Right lung (tissue), 2 donors: ENCODE measurements at regions not wholly inside any gene's neighbourhood (a gene's known extent, or its start where the extent isn't known, plus 50 kb on each side); places are given as distances from the start of the nearest gene placed in this dataset.

Experiments
- DNase-seq, 2 donors: peaks; one replicate each; pipeline ENCODE4 v3.0.0-alpha.2; 2013

GRCh38 chr7:132672200-132672990 lies 96.1 kb upstream of the PLXNA4 start:
- no peak for DNase-seq

DNA sequence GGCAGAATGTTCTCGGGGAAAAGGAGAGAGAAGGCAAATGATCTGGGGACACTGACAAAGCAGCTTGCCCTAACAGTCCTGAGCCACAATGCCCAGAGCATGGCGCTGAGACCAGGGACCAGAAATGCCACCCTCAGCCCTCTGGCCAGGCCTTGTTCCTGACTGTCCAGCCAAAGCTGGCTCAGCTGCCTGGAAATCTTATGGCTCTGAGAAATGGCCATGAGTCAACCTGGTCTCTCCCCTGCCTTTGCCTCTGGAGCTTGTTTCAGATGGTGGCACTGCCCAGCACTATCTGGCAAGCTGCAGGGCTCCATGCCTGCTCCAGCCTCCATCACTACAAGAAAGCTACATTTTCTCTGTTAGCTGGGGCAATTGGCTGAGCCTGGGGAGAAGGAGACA lies 90.5 kb upstream of the PLXNA4 start:
- DNase-seq: no peak

GRCh38 chr7:132666071-132666773 lies 90.0 kb upstream of the PLXNA4 start:
- no peak for DNase-seq

DNA sequence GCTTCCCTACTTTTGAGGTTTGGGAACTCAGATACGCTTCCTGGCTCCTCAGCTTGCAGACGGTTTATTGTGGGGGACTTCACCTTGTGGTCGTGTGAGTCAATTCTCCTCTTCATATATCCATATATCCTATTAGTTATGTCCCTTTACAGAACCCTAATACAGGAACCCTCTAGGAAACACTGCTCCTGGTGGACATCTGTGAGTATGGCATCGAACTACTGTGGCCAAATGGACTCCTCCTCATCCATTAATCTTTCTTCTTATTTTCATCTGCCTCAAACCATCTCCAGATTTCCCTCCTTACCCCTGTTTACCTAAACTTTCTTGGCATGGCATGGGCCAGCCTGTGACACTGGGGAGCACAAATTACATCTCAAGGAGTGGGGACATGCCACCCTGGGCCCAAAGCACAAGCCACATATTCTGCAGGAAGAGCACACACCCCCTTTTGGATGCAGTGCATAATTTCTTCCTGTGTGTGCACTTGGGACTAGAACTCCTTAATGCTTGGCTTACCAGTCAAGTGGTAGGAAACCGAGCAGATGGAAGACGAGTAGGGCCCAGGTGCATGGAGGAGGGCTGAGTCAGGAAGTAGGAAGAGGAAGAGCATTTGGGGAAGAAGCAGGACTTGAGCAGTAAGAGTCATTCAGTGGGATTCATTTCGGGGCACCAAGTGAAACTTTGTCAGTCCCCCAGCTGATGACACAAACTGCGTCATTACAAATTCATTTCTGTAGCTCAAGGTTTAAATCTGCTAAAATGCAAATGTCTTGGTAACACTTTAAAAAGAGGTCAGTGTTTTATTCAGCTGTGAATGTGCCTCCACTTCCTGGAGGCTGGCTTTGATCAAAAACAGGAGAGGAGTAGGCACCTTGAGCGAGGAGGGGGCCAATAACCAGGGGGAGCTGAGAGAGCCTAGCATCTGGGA lies 80.8 kb upstream of the PLXNA4 start:
- DNase-seq: no peak

DNA sequence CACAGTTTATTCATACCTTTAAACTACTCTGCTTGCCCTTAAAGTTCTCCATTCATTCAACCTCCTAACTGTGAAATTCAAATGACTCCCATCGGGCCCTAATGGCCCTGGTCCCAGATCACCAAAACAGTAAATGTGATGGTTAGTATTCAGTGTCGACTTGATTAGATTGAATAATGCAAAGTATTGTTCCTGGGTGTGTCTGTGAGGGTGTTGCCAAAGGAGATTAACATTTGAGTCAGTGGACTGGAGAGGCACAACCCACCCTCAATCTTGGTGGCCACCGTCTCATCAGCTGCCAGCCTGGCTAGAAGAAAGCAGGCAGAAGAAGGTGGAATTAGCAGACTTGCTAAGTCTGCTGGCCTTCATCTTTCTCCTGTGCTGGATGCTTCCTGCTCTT lies 80.1 kb upstream of the PLXNA4 start:
- DNase-seq: no peak

DNA sequence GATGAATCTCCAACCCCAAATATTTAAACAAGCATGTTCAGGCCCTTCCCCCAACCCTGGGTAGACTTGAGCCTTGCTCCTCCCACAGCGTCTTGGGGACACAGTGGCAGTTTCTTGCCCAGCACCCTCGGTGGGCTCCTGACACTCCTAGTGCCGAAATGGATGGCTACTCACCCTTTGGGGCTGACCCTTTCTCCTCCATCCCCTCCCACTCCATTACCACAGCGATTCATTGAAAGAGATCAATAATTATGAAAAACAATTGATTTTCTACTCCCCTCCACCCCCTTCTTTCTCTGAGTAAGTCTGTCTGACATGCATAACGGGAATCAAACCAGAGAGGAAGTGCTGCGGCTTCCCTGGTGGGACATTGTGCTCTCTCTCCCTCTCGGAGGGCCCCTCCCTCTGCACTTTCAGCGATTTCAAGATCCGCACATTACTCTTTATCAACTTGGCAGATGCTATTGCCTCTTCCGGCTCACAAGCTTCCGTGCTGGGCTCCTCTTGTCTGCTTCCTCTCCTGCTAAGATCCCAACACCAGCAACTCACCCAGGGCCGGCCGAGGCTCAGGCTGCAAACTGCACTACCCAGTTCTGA lies 79.0 kb upstream of the PLXNA4 start:
- peak; percentile 1 to 22 for DNase-seq

- DNase-seq: no peak
These were observed 77.9 kb upstream of the PLXNA4 start for GRCh38 chr7:132654150-132654549.

DNA sequence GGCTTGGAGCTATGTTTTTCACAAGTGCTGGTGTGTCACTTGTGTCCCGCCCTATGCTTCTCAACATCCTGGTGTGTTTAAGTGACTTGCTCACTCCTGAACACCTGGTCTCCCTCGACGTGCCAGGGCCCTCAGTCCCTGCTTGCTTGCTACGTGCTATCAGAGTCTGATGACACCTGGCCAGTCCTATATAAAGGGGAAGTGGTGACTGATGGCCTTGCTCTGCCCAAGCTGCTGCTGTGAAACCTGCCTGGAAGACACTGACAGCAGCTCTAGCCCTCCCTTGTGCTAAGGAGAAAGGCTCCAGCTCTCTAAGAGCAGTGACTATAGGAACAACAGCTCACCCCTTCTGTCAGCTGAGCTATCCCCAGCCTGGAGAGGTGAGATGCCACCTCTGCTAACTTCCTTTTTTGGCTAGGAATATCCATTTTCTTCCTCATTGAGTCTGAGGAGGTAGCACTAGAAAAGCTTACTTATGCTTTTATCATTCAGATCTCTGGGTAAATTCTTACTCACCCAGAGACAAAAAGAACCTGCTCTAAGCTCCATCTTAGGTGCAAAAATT lies 77.2 kb upstream of the PLXNA4 start:
- DNase-seq: no peak

- no peak for DNase-seq
These were observed 76.2 kb upstream of the PLXNA4 start for GRCh38 chr7:132652507-132652906.

DNA sequence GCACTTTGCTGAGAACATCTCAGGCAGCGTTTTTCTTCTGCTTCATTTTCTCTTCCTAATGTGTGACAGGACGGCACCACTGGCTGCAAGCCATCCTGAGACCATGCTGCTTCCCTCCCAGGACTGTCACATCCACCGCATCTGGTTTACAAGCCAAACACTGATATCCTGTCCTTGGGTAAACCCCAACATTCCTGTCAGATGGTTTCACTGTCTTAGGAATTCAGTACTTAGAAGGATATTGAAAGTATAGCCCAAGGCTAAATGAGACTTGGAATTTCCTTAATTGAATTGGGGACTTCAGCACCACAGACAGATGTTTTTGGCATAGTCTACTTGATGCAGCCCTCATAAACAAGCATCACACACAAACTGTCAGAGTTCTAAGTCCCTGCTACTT lies 74.2 kb upstream of the PLXNA4 start:
- DNase-seq: peak in 1 of 2 donors; percentile 1

DNA sequence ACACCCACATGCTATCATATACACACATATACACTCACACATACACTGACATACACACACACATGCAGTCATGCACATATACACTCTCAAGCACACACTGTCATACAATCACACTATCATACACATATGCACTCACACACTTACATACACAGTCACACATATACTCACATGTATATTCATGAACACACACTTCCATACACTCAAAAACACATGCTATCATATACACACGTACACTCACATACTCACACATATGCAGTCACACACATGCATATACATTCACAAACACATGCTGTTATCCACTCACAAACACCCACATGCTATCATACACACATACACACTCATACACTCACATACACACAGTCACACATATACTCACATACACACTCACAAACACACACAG lies 71.0 kb upstream of the PLXNA4 start:
- no peak for DNase-seq

DNA sequence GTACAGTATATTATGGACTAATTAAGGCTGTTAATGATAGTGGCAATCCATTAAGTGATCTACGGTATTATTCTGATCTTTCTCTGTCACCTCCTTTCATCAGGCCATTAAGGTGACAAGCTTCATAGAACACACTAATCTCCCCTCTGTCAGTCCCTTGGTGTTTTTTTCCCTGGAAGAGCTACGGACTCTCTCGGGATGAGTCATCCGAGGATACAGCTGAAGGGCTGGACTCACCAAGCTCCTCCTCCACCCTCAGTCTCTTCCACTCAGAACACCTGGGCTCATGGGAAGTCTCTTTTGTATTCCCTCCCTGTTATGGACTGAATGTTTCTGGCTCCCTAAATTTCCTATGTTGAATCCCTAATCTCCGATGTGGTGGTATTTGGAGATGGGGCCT lies 69.8 kb upstream of the PLXNA4 start:
- no peak for DNase-seq

DNA sequence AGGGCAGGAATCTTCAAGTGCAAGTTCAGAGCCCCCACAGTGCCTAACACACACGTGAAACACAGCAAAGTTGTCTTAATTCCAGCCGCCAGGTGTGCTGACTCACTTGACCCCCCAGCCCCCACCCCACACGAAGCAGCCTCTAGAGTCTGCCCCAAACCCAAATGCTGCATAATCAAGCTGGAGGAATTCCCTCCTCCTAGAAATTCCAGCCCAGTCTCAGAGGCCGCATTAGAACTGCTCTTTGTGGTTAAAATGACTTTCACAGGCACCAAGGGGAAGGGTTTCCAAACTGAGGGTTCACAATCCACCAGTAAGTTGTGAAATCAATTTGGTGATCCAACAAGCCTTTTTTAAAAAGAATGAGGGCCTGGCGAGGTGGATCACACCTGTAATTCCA lies 67.0 kb upstream of the PLXNA4 start:
- DNase-seq: no peak

GRCh38 chr7:132641238-132641637 lies 65.0 kb upstream of the PLXNA4 start:
- no peak for DNase-seq

- no peak for DNase-seq
These were observed 63.7 kb upstream of the PLXNA4 start for GRCh38 chr7:132639983-132640382.

GRCh38 chr7:132638000-132638399 lies 61.7 kb upstream of the PLXNA4 start:
- DNase-seq: no peak

DNA sequence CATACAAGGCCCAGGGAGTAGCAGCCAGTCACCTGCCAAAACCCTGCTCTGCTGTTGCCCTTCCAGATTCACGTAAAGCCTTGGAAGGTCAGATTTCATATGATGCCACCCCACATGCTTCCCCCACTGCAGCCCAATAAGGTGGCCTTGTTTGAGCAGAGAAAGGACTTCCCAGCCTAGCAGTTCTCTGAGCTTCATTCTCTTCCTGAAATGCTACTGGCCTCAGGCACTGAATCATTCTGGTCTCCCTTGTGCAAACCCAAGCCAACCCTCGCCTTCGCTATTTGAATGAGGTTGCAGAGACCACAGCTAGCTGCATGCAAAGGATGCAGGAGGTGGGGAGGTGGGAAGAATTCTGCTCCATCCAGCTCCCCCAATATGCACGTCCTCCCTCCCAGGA lies 60.3 kb upstream of the PLXNA4 start:
- no peak for DNase-seq

- DNase-seq: no peak
These were observed 58.9 kb upstream of the PLXNA4 start for GRCh38 chr7:132635127-132635526.

DNA sequence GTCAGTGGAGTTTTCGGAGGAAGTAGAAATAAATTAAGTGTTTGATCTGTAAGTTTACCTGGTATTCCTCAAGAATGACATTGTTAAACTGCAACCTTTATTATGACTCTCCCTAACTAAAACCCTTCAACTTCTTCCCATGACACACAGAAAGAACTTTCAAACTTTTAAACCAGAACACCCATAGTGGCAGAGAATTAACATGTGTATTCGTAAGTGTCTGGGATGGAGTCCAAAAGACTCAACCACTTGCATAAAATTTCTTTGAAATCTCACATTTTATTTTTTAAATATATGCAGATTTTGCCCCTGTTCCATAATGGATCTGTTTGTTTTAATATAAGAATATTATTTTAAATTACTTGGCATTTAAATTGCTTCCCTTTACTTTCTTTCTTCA lies 54.6 kb upstream of the PLXNA4 start:
- DNase-seq: no peak
